A549 (cell line): ENCODE measurements at regions not wholly inside any gene's neighbourhood (a gene's known extent, or its start where the extent isn't known, plus 50 kb on each side); places are given as distances from the start of the nearest gene placed in this dataset.

Experiments
- ATAC-seq, 2 experiments: fragments of 200-7000 bp in 1 of 2; fragments of >200 bp in 1 of 2; cut with Nextera tagmentation in 1 of 2; cut with Tn5 transposase in 1 of 2; 3 replicates each; pipeline versions ENCODE4 v1.8.0 to v1.9.1; 2018 to 2020; ENCODE audit warnings: mild to moderate bottlenecking in 1 of 2, moderate library complexity in 1 of 2
- CTCF ChIA-PET: fragments of 300-600 bp; sonication (Branson Sonifier 250); formaldehyde crosslinking; extraction: SDS; loops from one replicate; lab custom pipeline; 2021; ENCODE audit warnings: antibody characterized with exemption, inconsistent platforms; lab: Yijun Ruan, JAX
- POLR2A ChIA-PET: fragments of 350-600 bp; formaldehyde crosslinking; extraction: SDS; loops from one replicate; lab custom pipeline; 2021; ENCODE audit warnings: antibody characterized with exemption, inconsistent platforms; lab: Yijun Ruan, JAX
- DNase-seq, 2 experiments: peaks; one replicate each; pipeline versions ENCODE4 v3.0.0 to v3.0.0-alpha.2; 2011 to 2016; ENCODE audit warnings: low read depth in 1 of 2, low spot score in 1 of 2
- FAIRE-seq: peaks from 2 replicates; lab custom pipeline; 2011; peaks lifted over from hg19 to GRCh38; lab: Jason Lieb, UNC
- H3K27ac ChIP-seq, 2 experiments: fragments of >200 bp; sonication (Bioruptor Twin); formaldehyde crosslinking; 3 replicates each; pipeline ENCODE4 v1.5.1; 2016 to 2017
- H3K4me1 ChIP-seq: fragments of >200 bp; sonication (Bioruptor Twin); formaldehyde crosslinking; 3 replicates; pipeline ENCODE4 v1.6.1; 2016
- H3K4me2 ChIP-seq: fragments of >200 bp; sonication (Bioruptor Twin); formaldehyde crosslinking; 3 replicates; pipeline ENCODE4 v1.6.1; 2016
- H3K4me3 ChIP-seq: fragments of >200 bp; sonication (Bioruptor Twin); formaldehyde crosslinking; 3 replicates; pipeline ENCODE4 v1.5.1; 2016
- H3K9me3 ChIP-seq: fragments of >200 bp; sonication (Bioruptor Twin); formaldehyde crosslinking; 3 replicates; pipeline ENCODE4 v1.6.1; 2016
- BCL3 ChIP-seq: fragments of >200 bp; sonication (Bioruptor Twin); formaldehyde crosslinking; IDR thresholded peaks from 3 replicates; pipeline ENCODE4 v1.6.1; 2016
- CHD4 ChIP-seq: fragments of 200-600 bp; sonication (generic); IDR thresholded peaks from 2 replicates; pipeline ENCODE4 v1.6.1; 2016; ENCODE audit warnings: antibody characterized with exemption, mild to moderate bottlenecking, borderline replicate concordance
- CTCF ChIP-seq: fragments of >200 bp; sonication (Bioruptor Twin); formaldehyde crosslinking; IDR thresholded peaks from 3 replicates; pipeline ENCODE4 v1.5.1; 2016
- E2F6 ChIP-seq: IDR thresholded peaks from 2 replicates; pipeline ENCODE4 v1.6.1; 2012; ENCODE audit warnings: low read depth, borderline replicate concordance
- FOSB ChIP-seq: fragments of 250-450 bp; sonication (Bioruptor Pico); IDR thresholded peaks from 2 replicates; pipeline ENCODE4 v1.5.0; 2020; ENCODE audit warnings: mild to moderate bottlenecking, moderate library complexity
- FOSL2 ChIP-seq, 2 experiments: fragments of 450-650 bp in 1 of 2; fragments of >200 bp in 1 of 2; sonication (Bioruptor Twin) in 1 of 2; formaldehyde crosslinking; IDR thresholded peaks; 2 replicates each; pipeline versions ENCODE4 v1.5.0 to v1.6.1; 2016 to 2020; ENCODE audit warnings: mild to moderate bottlenecking in 1 of 2, moderate library complexity in 1 of 2
- FOXS1 ChIP-seq: fragments of 250-450 bp; sonication (Bioruptor Pico); IDR thresholded peaks from 2 replicates; pipeline ENCODE4 v1.5.0; 2020; ENCODE audit warnings: mild to moderate bottlenecking, moderate library complexity
- GATA3 ChIP-seq: IDR thresholded peaks from 2 replicates; pipeline ENCODE4 v1.6.1; 2012; ENCODE audit warnings: borderline replicate concordance
- HDAC2 ChIP-seq: fragments of 200-600 bp; sonication (generic); IDR thresholded peaks from 2 replicates; pipeline ENCODE4 v1.6.1; 2016
- HEYL ChIP-seq: fragments of 250-450 bp; sonication (Bioruptor Pico); IDR thresholded peaks from 2 replicates; pipeline ENCODE4 v1.8.0; 2021; ENCODE audit warnings: mild to moderate bottlenecking, moderate library complexity
- HMGXB4 ChIP-seq: fragments of 250-450 bp; sonication (Bioruptor Pico); IDR thresholded peaks from 2 replicates; pipeline ENCODE4 v1.5.0; 2021; ENCODE audit warnings: mild to moderate bottlenecking, moderate library complexity, borderline replicate concordance
- MAX ChIP-seq: IDR thresholded peaks from 2 replicates; pipeline ENCODE4 v1.6.1; 2012
- PBX3 ChIP-seq: IDR thresholded peaks from 2 replicates; pipeline ENCODE4 v1.6.1; 2012
- SMC3 ChIP-seq: fragments of >200 bp; sonication (Bioruptor Twin); formaldehyde crosslinking; IDR thresholded peaks from 3 replicates; pipeline ENCODE4 v1.6.1; 2018; ENCODE audit warnings: inconsistent platforms
- SREBF2 ChIP-seq: fragments of 450-650 bp; IDR thresholded peaks from 2 replicates; pipeline ENCODE4 v1.6.1; 2014; ENCODE audit warnings: mild to moderate bottlenecking, moderate library complexity
- ZNF302 ChIP-seq: fragments of 250-450 bp; sonication (Bioruptor Pico); IDR thresholded peaks from 2 replicates; pipeline ENCODE4 v1.9.0; 2021; ENCODE audit warnings: inconsistent platforms, mild to moderate bottlenecking, moderate library complexity
- WGBS: methylation state at CpG from one replicate; pipeline ENCODE4 v1.1.6; 2017; ENCODE audit errors: missing lambda C conversion rate; 5-methylcytosine and 5-hydroxymethylcytosine counted together
- TF ChIP-seq, protein P1 (sequence below): fragments of >200 bp; sonication (Bioruptor Twin); formaldehyde crosslinking; IDR thresholded peaks from 2 replicates; pipeline ENCODE4 v1.6.1; 2016
- TF ChIP-seq, protein P2 (sequence below): fragments of 450-650 bp; IDR thresholded peaks from 2 replicates; pipeline ENCODE4 v1.6.1; 2014; ENCODE audit warnings: antibody characterized with exemption
- TF ChIP-seq, protein P3 (sequence below): fragments of 200-600 bp; sonication (generic); IDR thresholded peaks from 2 replicates; pipeline ENCODE4 v1.6.1; 2016; ENCODE audit warnings: antibody characterized with exemption, mild to moderate bottlenecking, moderate library complexity

DNA sequence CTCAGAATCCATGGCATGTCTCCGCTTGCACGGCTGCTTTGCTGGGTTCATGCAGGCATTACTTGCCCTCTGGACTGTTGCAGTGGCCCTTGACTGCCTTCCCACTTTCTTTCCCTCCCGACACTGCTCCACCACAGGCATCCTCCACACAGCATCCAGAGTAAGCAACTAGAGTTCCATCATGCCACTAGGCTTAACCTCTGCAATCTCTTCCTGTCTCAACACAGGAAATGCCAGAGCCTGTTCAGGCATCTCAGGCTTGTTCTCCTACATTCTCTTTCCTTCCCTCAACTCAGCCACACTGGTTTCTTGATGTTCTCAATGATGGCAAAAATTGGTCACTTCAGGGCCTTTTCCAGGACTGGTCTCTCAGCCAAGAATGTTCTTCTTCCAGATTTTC lies 284.5 kb upstream of the KLF6 start:
- Histone ChIP-seq H3K4me1 (0 out of 3 replicates have a peak, but pooled peaks cover 5% of the 10 kb centered on the region), H3K4me3 (no peak overlapping the region), H3K27ac (no peak overlapping the region; a peak in 1 of 6 replicates), H3K9me3 (no peaks in the 10 kb centered on the region), H3K4me2 (no peak overlapping the region)
- ChIA-PET POLR2A (no interaction called here), CTCF (no interaction called here)
- WGBS: 80% methylated on average over 3 of the region's 3 CpGs
- no peak for FAIRE-seq
- ATAC-seq: 0 out of 6 replicates have a peak, but pooled peaks of 1 of the 2 experiments have one; percentile 13
- DNase-seq: no peak
- no peak for TF ChIP-seq ZNF302 (CRISPR knock-in tag)
- no peak for TF ChIP-seq HEYL (CRISPR knock-in tag)
- TF ChIP-seq FOSL2 (IDR thresholded peaks at IDR 0.05): no peak
- TF ChIP-seq FOSL2 (CRISPR knock-in tag; IDR thresholded peaks at IDR 0.05): no peak
- no peak for TF ChIP-seq PBX3
- TF ChIP-seq, protein P1, sequence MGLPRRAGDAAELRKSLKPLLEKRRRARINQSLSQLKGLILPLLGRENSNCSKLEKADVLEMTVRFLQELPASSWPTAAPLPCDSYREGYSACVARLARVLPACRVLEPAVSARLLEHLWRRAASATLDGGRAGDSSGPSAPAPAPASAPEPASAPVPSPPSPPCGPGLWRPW: no peak
- no peak for TF ChIP-seq MAX
- TF ChIP-seq GATA3: no peak
- TF ChIP-seq BCL3: no peak
- no peak for TF ChIP-seq SREBF2
- no peak for TF ChIP-seq HDAC2
- TF ChIP-seq, protein P2, sequence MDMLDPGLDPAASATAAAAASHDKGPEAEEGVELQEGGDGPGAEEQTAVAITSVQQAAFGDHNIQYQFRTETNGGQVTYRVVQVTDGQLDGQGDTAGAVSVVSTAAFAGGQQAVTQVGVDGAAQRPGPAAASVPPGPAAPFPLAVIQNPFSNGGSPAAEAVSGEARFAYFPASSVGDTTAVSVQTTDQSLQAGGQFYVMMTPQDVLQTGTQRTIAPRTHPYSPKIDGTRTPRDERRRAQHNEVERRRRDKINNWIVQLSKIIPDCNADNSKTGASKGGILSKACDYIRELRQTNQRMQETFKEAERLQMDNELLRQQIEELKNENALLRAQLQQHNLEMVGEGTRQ: no peak
- TF ChIP-seq FOXS1: no peak
- TF ChIP-seq CTCF: no peak

GRCh38 chr10:4068629-4069028 lies 283.6 kb upstream of the KLF6 start:
- no peak for FAIRE-seq
- DNase-seq: no peak
- Histone ChIP-seq H3K9me3 (no peaks in the 10 kb centered on the region), H3K4me1 (0 out of 3 replicates have a peak, but pooled peaks cover 5% of the 10 kb centered on the region), H3K4me3 (no peak overlapping the region), H3K4me2 (no peak overlapping the region), H3K27ac (no peak overlapping the region; a peak in 1 of 6 replicates)
- POLR2A ChIA-PET: no interaction called here
- no peak for ATAC-seq
- 76% methylated on average over 3 of the region's 3 CpGs for WGBS
- CTCF ChIA-PET: no interaction called here
- TF ChIP-seq FOSB (no peak), CTCF (no peak), HMGXB4 (no peak), E2F6 (no peak), CHD4 (no peak), SMC3 (no peak)
- TF ChIP-seq, protein P3, sequence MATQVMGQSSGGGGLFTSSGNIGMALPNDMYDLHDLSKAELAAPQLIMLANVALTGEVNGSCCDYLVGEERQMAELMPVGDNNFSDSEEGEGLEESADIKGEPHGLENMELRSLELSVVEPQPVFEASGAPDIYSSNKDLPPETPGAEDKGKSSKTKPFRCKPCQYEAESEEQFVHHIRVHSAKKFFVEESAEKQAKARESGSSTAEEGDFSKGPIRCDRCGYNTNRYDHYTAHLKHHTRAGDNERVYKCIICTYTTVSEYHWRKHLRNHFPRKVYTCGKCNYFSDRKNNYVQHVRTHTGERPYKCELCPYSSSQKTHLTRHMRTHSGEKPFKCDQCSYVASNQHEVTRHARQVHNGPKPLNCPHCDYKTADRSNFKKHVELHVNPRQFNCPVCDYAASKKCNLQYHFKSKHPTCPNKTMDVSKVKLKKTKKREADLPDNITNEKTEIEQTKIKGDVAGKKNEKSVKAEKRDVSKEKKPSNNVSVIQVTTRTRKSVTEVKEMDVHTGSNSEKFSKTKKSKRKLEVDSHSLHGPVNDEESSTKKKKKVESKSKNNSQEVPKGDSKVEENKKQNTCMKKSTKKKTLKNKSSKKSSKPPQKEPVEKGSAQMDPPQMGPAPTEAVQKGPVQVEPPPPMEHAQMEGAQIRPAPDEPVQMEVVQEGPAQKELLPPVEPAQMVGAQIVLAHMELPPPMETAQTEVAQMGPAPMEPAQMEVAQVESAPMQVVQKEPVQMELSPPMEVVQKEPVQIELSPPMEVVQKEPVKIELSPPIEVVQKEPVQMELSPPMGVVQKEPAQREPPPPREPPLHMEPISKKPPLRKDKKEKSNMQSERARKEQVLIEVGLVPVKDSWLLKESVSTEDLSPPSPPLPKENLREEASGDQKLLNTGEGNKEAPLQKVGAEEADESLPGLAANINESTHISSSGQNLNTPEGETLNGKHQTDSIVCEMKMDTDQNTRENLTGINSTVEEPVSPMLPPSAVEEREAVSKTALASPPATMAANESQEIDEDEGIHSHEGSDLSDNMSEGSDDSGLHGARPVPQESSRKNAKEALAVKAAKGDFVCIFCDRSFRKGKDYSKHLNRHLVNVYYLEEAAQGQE: no peak
